ENCODE measurements at regions not wholly inside any gene's neighbourhood (a gene's known extent, or its start where the extent isn't known, plus 50 kb on each side); places are given as distances from the start of the nearest gene placed in this dataset.

DNA sequence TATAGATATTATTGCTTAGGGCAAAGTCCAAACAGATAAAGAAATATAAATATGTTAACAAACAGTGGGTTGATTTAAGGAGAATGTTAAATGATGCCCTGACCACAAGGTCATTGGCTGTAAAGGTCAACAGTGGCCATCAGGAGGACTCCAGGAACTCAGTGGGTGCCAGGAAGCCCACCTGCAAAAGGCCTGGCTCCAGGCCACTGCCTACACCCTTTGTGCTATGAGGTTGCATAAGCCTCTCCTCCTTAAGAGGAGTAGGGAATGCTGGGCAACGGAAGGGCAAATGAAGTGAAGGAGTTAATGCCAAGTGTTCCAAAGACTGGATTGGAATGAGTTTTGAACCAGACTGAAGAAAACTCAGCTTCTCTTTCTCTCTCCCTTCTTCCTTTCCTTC is 73.3 kb upstream of the ALX4 start:
- Histone ChIP-seq H3K4me3 (no peak overlapping the region), H3K4me1 (no peaks in the 10 kb centered on the region), H3K27me3 (peaks cover 0 to 7% (median 0%) of the 10 kb centered on the region in 4 donors), H3K27ac (no peak overlapping the region), H3K36me3 (no peaks in the 10 kb centered on the region), H3K9me3 (no peaks in the 10 kb centered on the region)
- ATAC-seq (ENCODE audit: low FRiP score in 2 of 2) (no peak), DNase-seq (no peak)
- WGBS, 2 donors = 57 to 72% methylated on average over 1 of the region's 1 CpG
- no peak for TF ChIP-seq POLR2A (IDR thresholded peaks at IDR 0.05)
- no peak for TF ChIP-seq POLR2AphosphoS5 (IDR thresholded peaks at IDR 0.05)
- TF ChIP-seq, protein P1, sequence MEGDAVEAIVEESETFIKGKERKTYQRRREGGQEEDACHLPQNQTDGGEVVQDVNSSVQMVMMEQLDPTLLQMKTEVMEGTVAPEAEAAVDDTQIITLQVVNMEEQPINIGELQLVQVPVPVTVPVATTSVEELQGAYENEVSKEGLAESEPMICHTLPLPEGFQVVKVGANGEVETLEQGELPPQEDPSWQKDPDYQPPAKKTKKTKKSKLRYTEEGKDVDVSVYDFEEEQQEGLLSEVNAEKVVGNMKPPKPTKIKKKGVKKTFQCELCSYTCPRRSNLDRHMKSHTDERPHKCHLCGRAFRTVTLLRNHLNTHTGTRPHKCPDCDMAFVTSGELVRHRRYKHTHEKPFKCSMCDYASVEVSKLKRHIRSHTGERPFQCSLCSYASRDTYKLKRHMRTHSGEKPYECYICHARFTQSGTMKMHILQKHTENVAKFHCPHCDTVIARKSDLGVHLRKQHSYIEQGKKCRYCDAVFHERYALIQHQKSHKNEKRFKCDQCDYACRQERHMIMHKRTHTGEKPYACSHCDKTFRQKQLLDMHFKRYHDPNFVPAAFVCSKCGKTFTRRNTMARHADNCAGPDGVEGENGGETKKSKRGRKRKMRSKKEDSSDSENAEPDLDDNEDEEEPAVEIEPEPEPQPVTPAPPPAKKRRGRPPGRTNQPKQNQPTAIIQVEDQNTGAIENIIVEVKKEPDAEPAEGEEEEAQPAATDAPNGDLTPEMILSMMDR (IDR thresholded peaks at IDR 0.05) = no peak
- no peak for TF ChIP-seq EP300 (IDR thresholded peaks at IDR 0.05)

DNA sequence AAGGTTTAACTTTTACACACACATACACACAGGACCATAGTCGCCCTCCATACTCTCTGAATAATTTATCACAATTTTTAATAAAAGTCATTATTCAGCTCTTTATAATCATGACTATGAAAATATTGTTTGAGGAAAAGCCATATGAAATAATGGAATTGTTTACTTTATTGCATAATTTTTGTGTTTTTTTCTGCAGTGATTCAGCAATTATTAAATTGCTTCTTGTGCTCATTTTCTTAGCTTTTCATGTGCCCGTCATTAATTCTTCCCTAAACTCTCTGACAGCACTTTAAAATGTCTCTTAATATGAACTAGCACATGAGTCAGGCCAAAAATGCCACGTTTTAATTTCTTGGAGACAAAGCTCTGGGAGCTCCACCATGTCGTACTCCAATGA is 77.5 kb upstream of the ALX4 start:
- TF ChIP-seq, protein P1 (IDR thresholded peaks at IDR 0.05) = no peak
- TF ChIP-seq POLR2AphosphoS5 (IDR thresholded peaks at IDR 0.05) (no peak), EP300 (IDR thresholded peaks at IDR 0.05) (no peak)
- WGBS, 2 donors = 63 to 72% methylated on average over 4 of the region's 4 CpGs
- DNase-seq = no peak
- no peaks in the 10 kb centered on the region for H3K36me3 ChIP-seq
- H3K9me3 ChIP-seq = peaks cover 0 to 9% (median 4%) of the 10 kb centered on the region in 4 donors
- no peaks in the 10 kb centered on the region for H3K4me1 ChIP-seq
- no peak overlapping the region for H3K27ac ChIP-seq
- ATAC-seq (ENCODE audit: low FRiP score in 2 of 2) = no peak
- peaks cover 0 to 3% (median 0%) of the 10 kb centered on the region in 4 donors for H3K27me3 ChIP-seq
- H3K4me3 ChIP-seq = no peak overlapping the region

DNA sequence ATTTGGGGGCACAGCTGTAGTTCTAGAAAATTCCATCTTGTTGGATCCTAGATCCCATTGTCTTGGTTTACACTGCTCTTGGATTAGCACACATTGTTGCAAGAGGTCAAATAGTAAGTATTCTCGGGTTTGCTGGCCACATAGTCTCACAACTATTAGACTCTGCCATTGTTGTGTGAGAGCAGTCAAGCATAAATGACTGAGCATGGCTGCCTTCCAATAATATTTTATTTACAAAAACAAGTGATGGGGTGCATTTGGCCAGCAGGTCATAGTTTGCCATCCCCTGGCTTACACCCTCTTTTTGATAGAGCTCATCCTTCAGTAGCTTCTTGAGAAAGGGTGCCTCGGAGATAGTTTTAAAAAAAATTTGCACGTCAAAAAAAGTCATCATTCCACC is 77.9 kb upstream of the ALX4 start:
- no peak for TF ChIP-seq POLR2AphosphoS5 (IDR thresholded peaks at IDR 0.05)
- TF ChIP-seq EP300 (IDR thresholded peaks at IDR 0.05) = no peak
- TF ChIP-seq POLR2A (IDR thresholded peaks at IDR 0.05) = no peak
- TF ChIP-seq, protein P1 (IDR thresholded peaks at IDR 0.05) = no peak
- peaks cover 0 to 9% (median 4%) of the 10 kb centered on the region in 4 donors for H3K9me3 ChIP-seq
- no peak for ATAC-seq (ENCODE audit: low FRiP score in 2 of 2)
- no peak overlapping the region for H3K4me3 ChIP-seq
- no peaks in the 10 kb centered on the region for H3K36me3 ChIP-seq
- H3K27ac ChIP-seq = no peak overlapping the region
- no peaks in the 10 kb centered on the region for H3K4me1 ChIP-seq
- DNase-seq = no peak
- WGBS, 2 donors = 70 to 76% methylated on average over 3 of the region's 3 CpGs
- peaks cover 0 to 3% (median 0%) of the 10 kb centered on the region in 4 donors for H3K27me3 ChIP-seq

DNA sequence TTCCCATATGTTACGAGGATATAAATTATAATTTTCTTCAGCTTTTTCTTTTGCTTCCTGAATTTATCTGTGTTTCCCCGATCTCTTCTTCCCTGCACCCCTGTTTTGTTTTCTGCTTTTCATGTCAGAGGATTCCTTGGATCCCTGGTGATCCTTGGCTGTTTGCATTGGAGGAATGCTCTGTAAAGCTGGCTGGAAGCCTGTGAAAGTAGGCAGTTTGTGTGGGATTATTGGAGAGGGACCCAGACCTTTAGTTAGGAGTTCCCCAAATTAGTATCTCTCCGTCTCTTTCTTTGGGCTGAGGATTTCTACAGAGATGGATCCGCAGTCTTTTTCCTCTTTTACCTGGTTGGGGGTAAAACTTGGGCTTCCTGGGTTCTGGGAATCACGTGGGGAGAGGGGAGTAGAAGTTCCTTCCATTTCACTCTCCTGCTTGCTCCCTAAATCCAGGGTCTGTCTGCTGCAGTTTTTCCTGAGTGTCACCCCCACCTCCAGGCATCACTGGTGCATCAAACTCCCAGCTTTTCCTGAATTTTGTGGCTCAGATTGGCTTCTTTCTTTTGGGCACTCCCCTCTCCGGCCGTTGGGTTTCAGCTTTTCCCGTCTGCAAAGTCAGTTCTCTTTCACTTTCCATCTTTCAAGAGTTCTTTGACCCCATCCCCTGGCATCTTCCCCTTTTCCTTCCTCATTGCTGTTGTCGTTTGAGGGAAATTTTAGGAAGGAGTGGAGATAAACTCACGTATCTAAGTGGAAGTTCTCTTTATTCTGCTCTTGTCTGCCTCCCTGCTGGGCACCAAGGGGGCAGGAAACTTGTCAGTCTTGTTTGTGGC is 79.1 kb upstream of the ALX4 start:
- H3K36me3 ChIP-seq = no peaks in the 10 kb centered on the region
- H3K9me3 ChIP-seq = peaks cover 0 to 9% (median 4%) of the 10 kb centered on the region in 4 donors
- peaks cover 0 to 3% (median 0%) of the 10 kb centered on the region in 4 donors for H3K27me3 ChIP-seq
- no peaks in the 10 kb centered on the region for H3K4me1 ChIP-seq
- TF ChIP-seq, protein P1 (IDR thresholded peaks at IDR 0.05) = no peak
- TF ChIP-seq POLR2AphosphoS5 (IDR thresholded peaks at IDR 0.05) (no peak), POLR2A (IDR thresholded peaks at IDR 0.05) (no peak)
- H3K27ac ChIP-seq = no peak overlapping the region
- DNase-seq = no peak
- ATAC-seq (ENCODE audit: low FRiP score in 2 of 2) = no peak
- WGBS, 2 donors = 31 to 32% methylated on average over 10 of the region's 10 CpGs
- no peak overlapping the region for H3K4me3 ChIP-seq

All from upper lobe of left lung (tissue), 6 donors.